ENCODE measurements at regions not wholly inside any gene's neighbourhood (a gene's known extent, or its start where the extent isn't known, plus 50 kb on each side); places are given as distances from the start of the nearest gene placed in this dataset.

DNA sequence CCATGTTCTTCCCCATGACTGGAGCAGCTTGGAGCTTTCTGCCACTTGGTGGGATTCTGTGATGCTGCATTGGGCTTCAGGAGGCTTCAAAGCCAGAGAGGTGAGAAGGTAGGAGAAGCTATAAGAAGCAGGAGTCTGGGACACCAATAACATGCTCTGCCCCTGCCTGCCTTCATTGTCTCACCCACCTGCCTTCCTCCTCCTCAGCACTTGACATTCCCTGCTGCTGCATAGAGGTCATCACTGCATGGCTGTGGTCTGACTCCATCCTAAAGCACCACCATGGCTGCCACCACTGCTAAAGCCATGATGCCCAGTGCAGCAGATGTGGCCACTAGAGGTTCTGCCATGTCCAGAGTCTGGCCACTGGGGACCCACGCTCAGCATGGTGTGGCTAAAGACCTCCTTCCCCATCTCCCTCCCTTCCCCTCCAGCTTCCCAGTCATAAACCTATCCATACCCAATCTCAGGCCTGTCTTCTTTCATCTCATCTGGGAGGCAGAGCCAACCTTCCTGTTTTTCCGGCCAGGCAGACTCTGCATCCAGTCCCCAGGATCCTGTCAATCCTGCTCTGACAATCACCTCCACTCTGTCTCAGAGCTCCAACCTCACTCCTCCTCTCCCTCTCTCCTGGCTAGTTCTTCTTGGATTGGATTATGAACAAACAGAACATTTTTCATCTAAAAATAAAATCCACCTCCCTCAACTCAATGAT is 285.1 kb upstream of the POU3F1 start:
- TF ChIP-seq, protein P1, sequence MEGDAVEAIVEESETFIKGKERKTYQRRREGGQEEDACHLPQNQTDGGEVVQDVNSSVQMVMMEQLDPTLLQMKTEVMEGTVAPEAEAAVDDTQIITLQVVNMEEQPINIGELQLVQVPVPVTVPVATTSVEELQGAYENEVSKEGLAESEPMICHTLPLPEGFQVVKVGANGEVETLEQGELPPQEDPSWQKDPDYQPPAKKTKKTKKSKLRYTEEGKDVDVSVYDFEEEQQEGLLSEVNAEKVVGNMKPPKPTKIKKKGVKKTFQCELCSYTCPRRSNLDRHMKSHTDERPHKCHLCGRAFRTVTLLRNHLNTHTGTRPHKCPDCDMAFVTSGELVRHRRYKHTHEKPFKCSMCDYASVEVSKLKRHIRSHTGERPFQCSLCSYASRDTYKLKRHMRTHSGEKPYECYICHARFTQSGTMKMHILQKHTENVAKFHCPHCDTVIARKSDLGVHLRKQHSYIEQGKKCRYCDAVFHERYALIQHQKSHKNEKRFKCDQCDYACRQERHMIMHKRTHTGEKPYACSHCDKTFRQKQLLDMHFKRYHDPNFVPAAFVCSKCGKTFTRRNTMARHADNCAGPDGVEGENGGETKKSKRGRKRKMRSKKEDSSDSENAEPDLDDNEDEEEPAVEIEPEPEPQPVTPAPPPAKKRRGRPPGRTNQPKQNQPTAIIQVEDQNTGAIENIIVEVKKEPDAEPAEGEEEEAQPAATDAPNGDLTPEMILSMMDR (IDR thresholded peaks at IDR 0.05; ENCODE audit: low read length) = no peak
- TF ChIP-seq EZH2 (IDR thresholded peaks at IDR 0.05; ENCODE audit: borderline replicate concordance, low read length) = no peak

All from OCI-LY1 (cell line).